ENCODE measurements at regions not wholly inside any gene's neighbourhood (a gene's known extent, or its start where the extent isn't known, plus 50 kb on each side); places are given as distances from the start of the nearest gene placed in this dataset.

DNA sequence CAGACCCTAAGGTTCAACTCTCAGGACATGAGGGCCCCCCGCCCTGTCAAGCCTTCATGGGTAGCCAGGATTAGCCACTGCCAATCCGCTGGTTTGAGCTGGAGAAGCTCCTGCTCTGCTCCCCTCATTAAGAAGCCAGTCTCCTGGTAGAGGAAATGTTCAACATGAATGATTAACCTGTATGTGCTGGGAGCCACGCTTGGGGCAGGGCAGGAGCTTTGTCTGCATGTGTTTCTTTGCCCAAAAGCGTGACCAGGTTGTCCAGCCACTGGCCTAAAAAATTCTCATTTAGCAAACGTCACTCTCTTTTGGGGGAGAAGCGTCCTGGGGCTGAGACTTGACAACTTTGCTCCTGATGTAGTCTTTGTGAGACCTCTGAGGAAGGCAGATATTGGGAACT lies 96.5 kb downstream of the RRAGC start:
- TF ChIP-seq CTCF (IDR thresholded peaks at IDR 0.05; ENCODE audit: low read depth, low read length, missing input control): no peak
- TF ChIP-seq TAF1 (conservative IDR thresholded peaks at IDR 0.05): no peak
- TF ChIP-seq, protein P1, sequence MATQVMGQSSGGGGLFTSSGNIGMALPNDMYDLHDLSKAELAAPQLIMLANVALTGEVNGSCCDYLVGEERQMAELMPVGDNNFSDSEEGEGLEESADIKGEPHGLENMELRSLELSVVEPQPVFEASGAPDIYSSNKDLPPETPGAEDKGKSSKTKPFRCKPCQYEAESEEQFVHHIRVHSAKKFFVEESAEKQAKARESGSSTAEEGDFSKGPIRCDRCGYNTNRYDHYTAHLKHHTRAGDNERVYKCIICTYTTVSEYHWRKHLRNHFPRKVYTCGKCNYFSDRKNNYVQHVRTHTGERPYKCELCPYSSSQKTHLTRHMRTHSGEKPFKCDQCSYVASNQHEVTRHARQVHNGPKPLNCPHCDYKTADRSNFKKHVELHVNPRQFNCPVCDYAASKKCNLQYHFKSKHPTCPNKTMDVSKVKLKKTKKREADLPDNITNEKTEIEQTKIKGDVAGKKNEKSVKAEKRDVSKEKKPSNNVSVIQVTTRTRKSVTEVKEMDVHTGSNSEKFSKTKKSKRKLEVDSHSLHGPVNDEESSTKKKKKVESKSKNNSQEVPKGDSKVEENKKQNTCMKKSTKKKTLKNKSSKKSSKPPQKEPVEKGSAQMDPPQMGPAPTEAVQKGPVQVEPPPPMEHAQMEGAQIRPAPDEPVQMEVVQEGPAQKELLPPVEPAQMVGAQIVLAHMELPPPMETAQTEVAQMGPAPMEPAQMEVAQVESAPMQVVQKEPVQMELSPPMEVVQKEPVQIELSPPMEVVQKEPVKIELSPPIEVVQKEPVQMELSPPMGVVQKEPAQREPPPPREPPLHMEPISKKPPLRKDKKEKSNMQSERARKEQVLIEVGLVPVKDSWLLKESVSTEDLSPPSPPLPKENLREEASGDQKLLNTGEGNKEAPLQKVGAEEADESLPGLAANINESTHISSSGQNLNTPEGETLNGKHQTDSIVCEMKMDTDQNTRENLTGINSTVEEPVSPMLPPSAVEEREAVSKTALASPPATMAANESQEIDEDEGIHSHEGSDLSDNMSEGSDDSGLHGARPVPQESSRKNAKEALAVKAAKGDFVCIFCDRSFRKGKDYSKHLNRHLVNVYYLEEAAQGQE (IDR thresholded peaks at IDR 0.05): no peak
- TF ChIP-seq MAX (IDR thresholded peaks at IDR 0.05): no peak
- no peak for TF ChIP-seq RAD21 (IDR thresholded peaks at IDR 0.05)
- TF ChIP-seq JUND (IDR thresholded peaks at IDR 0.05): no peak
- no peak for TF ChIP-seq YY1 (IDR thresholded peaks at IDR 0.05)
- no peak for TF ChIP-seq SP1 (IDR thresholded peaks at IDR 0.05)

All from liver (tissue), 3 donors.